GM19397 (cell line): ENCODE measurements at regions not wholly inside any gene's neighbourhood (a gene's known extent, or its start where the extent isn't known, plus 50 kb on each side); places are given as distances from the start of the nearest gene placed in this dataset.

Experiments
- ATAC-seq: cut with Tn5 transposase; IDR thresholded peaks from one replicate; pipeline ENCODE4 v1.9.1; 2021; ENCODE audit warnings: mild to moderate bottlenecking, moderate library complexity; ENCODE audit not compliant: unreplicated experiment

- no peak for ATAC-seq
Measured at GRCh38 chr6:165729307-165729936, 66.4 kb upstream of the PDE10A start.

- ATAC-seq, result no peak
Measured at GRCh38 chr6:165728216-165728615, 65.2 kb upstream of the PDE10A start.

- no peak for ATAC-seq
Measured at GRCh38 chr6:165726965-165727381, 63.9 kb upstream of the PDE10A start.

GRCh38 chr6:165726290-165726875, 63.3 kb upstream of the PDE10A start:
- ATAC-seq, result no peak

GRCh38 chr6:165725201-165725600, 62.2 kb upstream of the PDE10A start:
- no peak for ATAC-seq

- ATAC-seq, result no peak
Measured at GRCh38 chr6:165723326-165723725, 60.3 kb upstream of the PDE10A start.

- ATAC-seq, result no peak
Measured at GRCh38 chr6:165722022-165722421, 59.0 kb upstream of the PDE10A start.

GRCh38 chr6:165721356-165721755, 58.3 kb upstream of the PDE10A start:
- ATAC-seq, result no peak

GRCh38 chr6:165718491-165718891, 55.5 kb upstream of the PDE10A start:
- ATAC-seq, result no peak

- ATAC-seq, result no peak
Measured at GRCh38 chr6:165717732-165718465, 54.9 kb upstream of the PDE10A start.

GRCh38 chr6:165716886-165717285, 53.8 kb upstream of the PDE10A start:
- ATAC-seq, result no peak

GRCh38 chr6:165715428-165715827, 52.4 kb upstream of the PDE10A start:
- ATAC-seq, result no peak

GRCh38 chr6:165714907-165715306, 51.9 kb upstream of the PDE10A start:
- ATAC-seq, result no peak

- ATAC-seq, result no peak
Measured at GRCh38 chr6:165713845-165714466, 50.9 kb upstream of the PDE10A start.
